Astrocyte (in vitro differentiated cells and primary cell): ENCODE measurements at regions not wholly inside any gene's neighbourhood (a gene's known extent, or its start where the extent isn't known, plus 50 kb on each side); places are given as distances from the start of the nearest gene placed in this dataset.

Experiments
- DNase-seq: peaks from one replicate; pipeline ENCODE4 v3.0.0-alpha.2; 2010; ENCODE audit warnings: low read depth
- FAIRE-seq: peaks from 2 replicates; lab custom pipeline; 2011; peaks lifted over from hg19 to GRCh38; lab: Jason Lieb, UNC
- H2AFZ ChIP-seq: 2 replicates; pipeline ENCODE4 v1.6.0; 2012; ENCODE audit warnings: low read depth, low read length, inconsistent platforms
- H3K27ac ChIP-seq: 2 replicates; pipeline ENCODE4 v1.5.1; 2011; ENCODE audit warnings: low read depth, low read length, inconsistent platforms
- H3K27me3 ChIP-seq: 2 replicates; pipeline ENCODE4 v1.6.0; 2011; ENCODE audit warnings: low read length, inconsistent platforms; ENCODE audit not compliant: insufficient read depth
- H3K36me3 ChIP-seq: 2 replicates; pipeline ENCODE4 v1.5.1; 2011; ENCODE audit warnings: low read length, inconsistent platforms; ENCODE audit not compliant: insufficient read depth
- H3K4me1 ChIP-seq: 2 replicates; pipeline ENCODE4 v1.5.1; 2011; ENCODE audit warnings: low read length, inconsistent platforms; ENCODE audit not compliant: insufficient read depth
- H3K4me2 ChIP-seq: 2 replicates; pipeline ENCODE4 v1.6.0; 2012; ENCODE audit warnings: low read length, inconsistent platforms
- H3K4me3 ChIP-seq: 2 replicates; pipeline ENCODE4 v1.5.1; 2011; ENCODE audit warnings: low read depth, mild to moderate bottlenecking, low read length, inconsistent platforms; ENCODE audit not compliant: insufficient read depth
- H3K79me2 ChIP-seq: 2 replicates; pipeline ENCODE4 v1.6.0; 2012; ENCODE audit warnings: mild to moderate bottlenecking, low read length, inconsistent platforms; ENCODE audit not compliant: insufficient read depth
- H3K9ac ChIP-seq: 2 replicates; pipeline ENCODE4 v1.6.0; 2012; ENCODE audit warnings: mild to moderate bottlenecking, low read length, inconsistent platforms
- H3K9me3 ChIP-seq: 2 replicates; pipeline ENCODE4 v1.5.1; 2012; ENCODE audit warnings: low read depth, mild to moderate bottlenecking, low read length, inconsistent platforms; ENCODE audit not compliant: insufficient read depth
- H4K20me1 ChIP-seq: 2 replicates; pipeline ENCODE4 v1.6.0; 2012; ENCODE audit warnings: low read length, inconsistent platforms; ENCODE audit not compliant: insufficient read depth
- H3K27ac Mint-ChIP-seq: one replicate; pipeline ENCODE4 v1.8.0; 2021; ENCODE audit warnings: mild to moderate bottlenecking, mixed read lengths; ENCODE audit not compliant: unreplicated experiment
- H3K27me3 Mint-ChIP-seq: one replicate; pipeline ENCODE4 v1.8.0; 2021; ENCODE audit warnings: low read depth, mixed read lengths; ENCODE audit not compliant: unreplicated experiment
- H3K36me3 Mint-ChIP-seq: one replicate; pipeline ENCODE4 v1.8.0; 2021; ENCODE audit warnings: low read depth, mixed read lengths; ENCODE audit not compliant: unreplicated experiment
- H3K4me1 Mint-ChIP-seq: one replicate; pipeline ENCODE4 v1.8.0; 2021; ENCODE audit warnings: low read depth, mixed read lengths; ENCODE audit not compliant: unreplicated experiment
- H3K4me3 Mint-ChIP-seq: one replicate; pipeline ENCODE4 v1.8.0; 2021; ENCODE audit warnings: mild to moderate bottlenecking, moderate library complexity, mixed read lengths; ENCODE audit not compliant: unreplicated experiment
- H3K9me3 Mint-ChIP-seq: one replicate; pipeline ENCODE4 v1.8.0; 2021; ENCODE audit warnings: mild to moderate bottlenecking, mixed read lengths; ENCODE audit not compliant: unreplicated experiment
- CTCF ChIP-seq: IDR thresholded peaks from 2 replicates; pipeline ENCODE4 v1.5.1; 2011; ENCODE audit warnings: low read depth, mild to moderate bottlenecking, inconsistent platforms, low read length, moderate library complexity; ENCODE audit not compliant: insufficient read depth
- EZH2 ChIP-seq: IDR thresholded peaks from 2 replicates; pipeline ENCODE4 v1.6.1; 2012; ENCODE audit warnings: mild to moderate bottlenecking, low read length, inconsistent platforms; ENCODE audit not compliant: insufficient read depth

GRCh38 chr11:100586361-100587101 lies 100.6 kb upstream of the ARHGAP42 start:
- TF ChIP-seq CTCF (no peak), EZH2 (no peak)

GRCh38 chr11:100592619-100593260 lies 94.3 kb upstream of the ARHGAP42 start:
- TF ChIP-seq EZH2, result no peak
- no peak for TF ChIP-seq CTCF
- H4K20me1 ChIP-seq, result no peaks in the 10 kb centered on the region
- H3K36me3 Mint-ChIP-seq, result no peaks in the 10 kb centered on the region
- H3K27ac Mint-ChIP-seq, result no peak overlapping the region
- H3K27me3 Mint-ChIP-seq, result no peaks in the 10 kb centered on the region
- FAIRE-seq, result no peak
- H3K79me2 ChIP-seq, result no peaks in the 10 kb centered on the region
- no peaks in the 10 kb centered on the region for H3K9me3 Mint-ChIP-seq
- no peaks in the 10 kb centered on the region for H3K4me1 Mint-ChIP-seq
- H3K4me2 ChIP-seq, result no peak overlapping the region
- H3K36me3 ChIP-seq, result no peaks in the 10 kb centered on the region
- H3K9me3 ChIP-seq, result no peaks in the 10 kb centered on the region
- no peaks in the 10 kb centered on the region for H3K4me1 ChIP-seq
- H3K4me3 ChIP-seq, result no peak overlapping the region
- no peak overlapping the region for H3K9ac ChIP-seq
- DNase-seq, result no peak
- no peak overlapping the region for H2AFZ ChIP-seq
- no peaks in the 10 kb centered on the region for H3K27me3 ChIP-seq
- no peak overlapping the region for H3K27ac ChIP-seq
- no peak overlapping the region for H3K4me3 Mint-ChIP-seq

More at GRCh38 chr11:100586361-100587101, 100.6 kb upstream of the ARHGAP42 start:
- Histone ChIP-seq H3K27me3 (no peaks in the 10 kb centered on the region), H3K9ac (no peak overlapping the region), H3K9me3 (no peaks in the 10 kb centered on the region), H3K4me1 (no peaks in the 10 kb centered on the region), H3K79me2 (no peaks in the 10 kb centered on the region), H4K20me1 (no peaks in the 10 kb centered on the region), H3K4me2 (no peak overlapping the region), H3K4me3 (no peak overlapping the region), H2AFZ (no peak overlapping the region), H3K27ac (no peak overlapping the region), H3K36me3 (no peaks in the 10 kb centered on the region)
- Mint-ChIP-seq H3K27ac (no peak overlapping the region), H3K9me3 (no peaks in the 10 kb centered on the region), H3K4me3 (no peak overlapping the region), H3K36me3 (no peaks in the 10 kb centered on the region), H3K4me1 (no peaks in the 10 kb centered on the region), H3K27me3 (no peaks in the 10 kb centered on the region)
- FAIRE-seq, result no peak
- DNase-seq, result no peak

- Mint-ChIP-seq H3K4me3 (no peak overlapping the region), H3K36me3 (no peaks in the 10 kb centered on the region), H3K9me3 (no peaks in the 10 kb centered on the region), H3K27ac (no peak overlapping the region), H3K27me3 (no peaks in the 10 kb centered on the region), H3K4me1 (no peaks in the 10 kb centered on the region)
- Histone ChIP-seq H3K27me3 (no peaks in the 10 kb centered on the region), H2AFZ (no peak overlapping the region), H3K9me3 (no peaks in the 10 kb centered on the region), H3K9ac (no peak overlapping the region), H3K36me3 (no peaks in the 10 kb centered on the region), H4K20me1 (no peaks in the 10 kb centered on the region), H3K79me2 (no peaks in the 10 kb centered on the region), H3K27ac (no peak overlapping the region), H3K4me2 (no peak overlapping the region), H3K4me3 (no peak overlapping the region), H3K4me1 (no peaks in the 10 kb centered on the region)
- FAIRE-seq, result no peak
- TF ChIP-seq EZH2 (no peak), CTCF (no peak)
- DNase-seq, result peak; percentile 16
Measured at GRCh38 chr11:100593291-100593690, 93.8 kb upstream of the ARHGAP42 start.
